LNCAP (cell line): ENCODE measurements at regions not wholly inside any gene's neighbourhood (a gene's known extent, or its start where the extent isn't known, plus 50 kb on each side); places are given as distances from the start of the nearest gene placed in this dataset.

Experiments used
- TF ChIP-seq, protein P1 (sequence below): fragments of 450-650 bp; IDR thresholded peaks from 2 replicates; pipeline ENCODE4 v1.5.1; 2017; ENCODE audit warnings: mild to moderate bottlenecking

DNA sequence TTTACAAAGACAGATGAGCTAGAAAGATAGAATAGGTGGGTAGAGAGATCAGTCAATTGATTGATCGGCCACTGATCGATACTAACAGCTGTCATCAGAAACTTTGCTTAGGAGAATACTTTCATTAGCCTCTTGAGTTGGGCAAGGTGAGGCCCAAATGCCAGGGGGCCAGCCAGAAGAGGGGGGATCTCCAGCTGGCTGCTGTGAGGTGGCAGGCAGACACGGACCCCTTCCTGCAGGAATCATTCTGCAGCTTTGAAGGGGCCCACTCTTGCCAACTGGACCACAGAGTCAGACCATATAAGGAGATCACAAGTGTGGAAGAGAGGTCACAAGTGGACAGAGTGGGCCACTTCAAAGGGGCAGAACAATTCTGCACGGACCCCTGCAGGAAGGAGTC is 62.9 kb upstream of the DOCK1 start:
- TF ChIP-seq, protein P1, sequence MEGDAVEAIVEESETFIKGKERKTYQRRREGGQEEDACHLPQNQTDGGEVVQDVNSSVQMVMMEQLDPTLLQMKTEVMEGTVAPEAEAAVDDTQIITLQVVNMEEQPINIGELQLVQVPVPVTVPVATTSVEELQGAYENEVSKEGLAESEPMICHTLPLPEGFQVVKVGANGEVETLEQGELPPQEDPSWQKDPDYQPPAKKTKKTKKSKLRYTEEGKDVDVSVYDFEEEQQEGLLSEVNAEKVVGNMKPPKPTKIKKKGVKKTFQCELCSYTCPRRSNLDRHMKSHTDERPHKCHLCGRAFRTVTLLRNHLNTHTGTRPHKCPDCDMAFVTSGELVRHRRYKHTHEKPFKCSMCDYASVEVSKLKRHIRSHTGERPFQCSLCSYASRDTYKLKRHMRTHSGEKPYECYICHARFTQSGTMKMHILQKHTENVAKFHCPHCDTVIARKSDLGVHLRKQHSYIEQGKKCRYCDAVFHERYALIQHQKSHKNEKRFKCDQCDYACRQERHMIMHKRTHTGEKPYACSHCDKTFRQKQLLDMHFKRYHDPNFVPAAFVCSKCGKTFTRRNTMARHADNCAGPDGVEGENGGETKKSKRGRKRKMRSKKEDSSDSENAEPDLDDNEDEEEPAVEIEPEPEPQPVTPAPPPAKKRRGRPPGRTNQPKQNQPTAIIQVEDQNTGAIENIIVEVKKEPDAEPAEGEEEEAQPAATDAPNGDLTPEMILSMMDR: no peak

DNA sequence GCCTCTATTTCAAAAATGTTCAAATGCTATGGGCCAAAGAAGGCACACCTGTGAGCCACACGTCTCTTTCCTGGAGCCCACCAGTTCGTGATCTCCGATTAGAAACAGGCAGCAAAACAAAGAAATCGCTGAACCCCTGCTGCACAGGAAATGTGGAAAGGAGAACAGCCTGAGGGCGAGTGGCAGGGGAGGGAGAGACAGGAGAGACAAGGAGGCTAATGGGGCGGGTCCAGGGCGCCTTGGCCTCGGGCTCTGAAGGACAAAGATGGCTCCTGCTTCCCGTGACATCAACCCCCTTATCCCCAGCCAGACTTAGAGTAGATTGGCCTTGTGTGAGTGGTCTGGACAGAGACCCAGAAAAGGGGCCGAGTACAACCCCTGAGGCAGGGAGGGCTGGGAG is 62.4 kb upstream of the DOCK1 start:
- TF ChIP-seq, protein P1: no peak

DNA sequence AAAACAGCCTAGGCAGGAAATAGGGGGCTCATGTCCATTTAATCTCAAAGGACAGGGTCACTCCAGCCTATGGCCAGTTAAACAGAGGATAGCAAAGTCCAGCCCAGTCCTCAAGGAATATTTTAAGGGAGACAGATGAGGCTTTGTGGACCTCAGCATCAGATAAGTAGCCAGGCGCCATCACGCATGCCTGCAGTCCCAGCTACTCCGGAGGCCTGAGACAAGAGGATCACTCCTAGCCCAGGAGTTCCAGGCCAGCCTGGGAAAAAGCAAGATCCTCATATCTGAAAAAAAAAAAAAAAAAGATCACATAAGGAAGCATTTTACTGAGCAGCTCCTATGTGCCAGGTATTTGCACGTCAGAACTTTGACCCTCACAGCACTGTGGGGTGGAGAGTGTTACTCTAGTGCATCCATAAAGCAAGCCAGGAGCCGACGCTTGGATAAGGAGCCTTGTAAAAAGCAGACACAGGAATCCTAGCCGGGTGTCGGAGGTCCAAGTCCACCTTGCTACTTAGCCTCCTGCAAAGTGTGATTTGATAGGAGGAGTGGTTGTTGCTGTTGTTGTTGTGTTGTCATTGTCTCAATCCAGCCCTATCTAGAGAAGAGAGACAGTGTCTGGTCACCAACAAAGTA is 61.8 kb upstream of the DOCK1 start:
- TF ChIP-seq, protein P1: no peak

DNA sequence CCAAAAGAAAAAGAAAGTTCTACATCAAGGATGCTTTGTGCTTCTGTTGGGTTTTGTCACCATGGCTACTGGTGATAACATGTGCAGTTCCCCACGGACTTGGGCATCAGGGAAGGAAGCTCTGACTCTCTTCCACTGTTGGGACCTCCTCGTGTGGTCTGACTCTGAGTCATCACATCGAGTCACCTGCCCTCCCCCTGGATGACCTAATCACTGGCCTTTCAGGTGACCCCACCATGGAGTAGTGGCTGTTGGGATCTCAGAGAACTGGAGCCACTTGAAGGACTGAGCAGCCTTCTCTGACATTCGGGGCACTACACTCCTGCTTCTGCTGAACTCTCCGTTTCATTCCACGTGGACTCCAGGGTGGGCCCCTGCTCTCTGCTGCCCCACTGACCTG is 60.8 kb upstream of the DOCK1 start:
- TF ChIP-seq, protein P1: no peak

DNA sequence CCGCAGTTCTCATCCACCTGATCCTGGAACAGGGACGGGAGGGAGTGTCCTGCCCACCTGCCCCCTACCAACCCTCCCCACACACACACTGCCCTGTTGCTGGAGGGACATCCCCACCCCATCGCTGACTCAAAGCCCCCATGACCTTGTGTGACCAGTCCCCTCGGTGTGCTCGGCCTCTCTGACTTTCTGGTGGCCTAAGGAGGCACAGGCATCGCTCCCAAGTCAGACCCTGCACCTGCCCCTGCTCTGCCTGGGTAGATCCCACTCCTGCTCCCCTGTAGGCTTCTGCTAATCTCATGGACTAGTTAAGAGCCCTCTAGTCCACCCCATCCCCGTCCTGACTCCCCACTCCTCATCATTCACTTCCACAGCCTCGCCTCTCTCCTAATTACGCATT is 58.8 kb upstream of the DOCK1 start:
- TF ChIP-seq, protein P1: no peak

DNA sequence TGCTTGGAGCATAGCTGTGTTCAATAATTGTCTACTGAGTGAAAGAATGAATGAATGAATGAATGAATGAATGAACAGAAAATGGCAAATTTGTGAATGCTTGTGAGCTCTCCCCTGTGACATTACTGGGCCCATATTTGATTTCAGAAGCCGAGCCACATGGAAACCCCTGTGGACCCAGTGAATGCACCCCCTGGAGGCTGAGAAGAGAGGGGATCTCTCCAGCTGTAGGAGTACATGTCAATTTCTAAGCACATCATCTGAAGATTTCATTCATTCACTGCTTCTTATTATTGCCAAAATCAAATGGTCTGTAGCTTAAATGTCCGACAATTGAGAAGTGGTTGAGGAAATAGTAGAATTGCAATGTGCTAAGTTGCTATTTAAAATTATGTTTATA is 58.3 kb upstream of the DOCK1 start:
- TF ChIP-seq, protein P1: no peak

DNA sequence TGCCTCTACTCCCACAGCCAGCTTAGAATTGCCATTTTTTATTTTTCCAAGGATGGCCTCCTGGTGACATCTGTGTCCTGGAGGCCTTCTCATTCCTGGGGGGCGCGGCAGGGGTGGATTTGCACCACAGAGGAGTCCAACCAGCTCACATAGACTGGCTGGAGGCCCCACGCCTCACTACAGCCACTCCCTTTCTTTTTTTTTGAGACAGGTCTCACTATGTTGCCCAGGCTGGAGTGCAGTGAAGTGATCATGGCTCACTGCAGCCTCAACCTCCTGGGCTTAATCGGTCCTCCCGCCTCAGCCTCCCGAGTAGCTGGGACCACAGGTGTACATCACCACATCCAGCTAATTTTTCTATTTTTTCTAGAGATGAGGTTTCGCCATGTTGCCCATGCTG is 57.6 kb upstream of the DOCK1 start:
- TF ChIP-seq, protein P1: no peak

DNA sequence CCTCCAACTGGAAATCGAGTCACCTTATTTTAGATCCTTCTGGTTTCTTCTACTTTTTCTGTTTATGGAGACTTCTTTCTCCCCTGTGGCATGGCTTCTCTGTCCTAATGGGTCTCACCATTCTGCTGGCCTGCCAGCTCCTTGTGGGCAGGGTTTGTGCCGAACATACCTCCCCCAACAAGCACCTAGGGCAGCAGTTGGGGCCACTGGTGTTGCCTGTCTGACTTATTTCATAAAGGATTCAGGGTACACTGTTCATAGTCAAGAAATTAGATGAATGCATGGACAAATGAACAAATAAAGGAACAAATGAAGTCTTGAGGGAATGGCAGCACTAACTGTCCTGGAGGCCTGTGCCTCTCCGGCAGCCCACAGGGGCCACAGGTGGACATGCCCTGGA is 55.6 kb upstream of the DOCK1 start:
- TF ChIP-seq, protein P1: no peak
